ENCODE measurements at regions not wholly inside any gene's neighbourhood (a gene's known extent, or its start where the extent isn't known, plus 50 kb on each side); places are given as distances from the start of the nearest gene placed in this dataset.

DNA sequence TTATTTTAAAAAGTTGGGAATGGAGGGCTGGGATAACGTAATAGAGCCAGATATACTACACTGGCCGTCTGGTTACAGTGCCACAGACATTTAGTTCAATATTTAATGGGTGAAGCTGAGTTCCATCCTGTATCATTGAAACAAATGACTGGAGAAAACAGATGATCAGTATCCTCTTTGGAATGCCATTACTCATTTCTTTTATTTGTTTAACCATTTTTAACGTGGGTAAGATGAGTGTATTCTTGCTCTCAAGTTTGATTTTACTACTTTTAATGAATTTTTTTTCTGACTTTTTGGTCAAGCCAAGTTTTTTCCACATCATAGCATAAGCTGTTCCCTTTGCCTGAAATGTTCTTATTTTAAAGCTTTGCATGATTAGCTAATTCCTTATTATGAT lies 53.9 kb upstream of the GRM7 start:
- TF ChIP-seq CTCF (IDR thresholded peaks at IDR 0.05) (no peak), POLR2A (IDR thresholded peaks at IDR 0.05) (no peak), POLR2AphosphoS5 (IDR thresholded peaks at IDR 0.05) (no peak), EP300 (IDR thresholded peaks at IDR 0.05) (no peak)
